ENCODE measurements at regions not wholly inside any gene's neighbourhood (a gene's known extent, or its start where the extent isn't known, plus 50 kb on each side); places are given as distances from the start of the nearest gene placed in this dataset.

GRCh38 chrX:40171513-40172400 is 74.0 kb upstream of the BCOR start:
- POLR2A ChIA-PET = interaction anchor here (0.6 to 6.1 kb wide), 5 partner anchors 11 to 75 kb away, joined by 3 to 102 read pairs (median 6); partner anchors contain the start of gene BCOR
- DNase-seq (peak; percentile 71), ATAC-seq (ENCODE audit: low read depth) (no peak)
- peaks cover 53% of the 10 kb centered on the region for H3K4me1 Mint-ChIP-seq
- peak overlapping the region; percentile 97 to 99 for H3K27ac ChIP-seq (ENCODE audit: low read length in 2 of 2)
- intact Hi-C loops (cut with micrococcal nuclease) = loop anchor here (5.0 to 10.0 kb wide), 3 partner anchors 314 to 1367 kb away; partner anchors contain the start of genes MED14 and MID1IP1
- peak overlapping the region; percentile 87 for H3K4me3 Mint-ChIP-seq
- H3K27me3 ChIP-seq (replicated peaks in 1 of 4; ENCODE audit: control extremely low read depth in 1 of 4, control insufficient read depth in 3 of 4, insufficient read depth in 4 of 4, low read length in 3 of 4) = no peaks in the 10 kb centered on the region
- peak overlapping the region; percentile 75 for H3K9ac ChIP-seq (ENCODE audit: low read length)
- no peaks in the 10 kb centered on the region for H4K20me1 ChIP-seq (ENCODE audit: control insufficient read depth, insufficient read depth, low read length, poor library complexity, severe bottlenecking)
- TF ChIP-seq EZH2 (IDR thresholded peaks at IDR 0.05; ENCODE audit: borderline replicate concordance, insufficient read depth, low read depth, low read length, poor library complexity, severe bottlenecking) = no peak
- peaks cover 37 to 64% of the 10 kb centered on the region in 2 donors for H3K4me1 ChIP-seq (ENCODE audit: control insufficient read depth in 2 of 2, insufficient read depth in 2 of 2, low read length in 2 of 2)
- H3K9me3 Mint-ChIP-seq (ENCODE audit: insufficient read depth) = no peaks in the 10 kb centered on the region
- no peaks in the 10 kb centered on the region for H3K79me2 ChIP-seq (ENCODE audit: control insufficient read depth, insufficient read depth, low read length)
- CTCF ChIA-PET = interaction anchor here (5.8 kb wide), 1 partner anchor 73 kb away, joined by 50 read pairs; the partner anchor contains the start of gene BCOR
- WGBS (ENCODE audit: insufficient coverage) = under 1% methylated on average over 53 of the region's 73 CpGs
- H2AFZ ChIP-seq (ENCODE audit: insufficient read depth, low read depth, low read length, poor library complexity, severe bottlenecking) = peak overlapping the region; percentile 69
- H3K36me3 ChIP-seq (replicated peaks in 1 of 2; ENCODE audit: control extremely low read depth in 1 of 2, control insufficient read depth in 1 of 2, extremely low read depth in 1 of 2, insufficient read depth in 2 of 2, low read length in 1 of 2) = no peaks in the 10 kb centered on the region
- peak overlapping the region; percentile 21 to 68 (median 62) for H3K4me3 ChIP-seq (ENCODE audit: control extremely low read depth in 1 of 5, extremely low read depth in 1 of 5, insufficient read depth in 1 of 5, low read depth in 2 of 5, low read length in 4 of 5)
- no peaks in the 10 kb centered on the region for H3K9me3 ChIP-seq (ENCODE audit: control extremely low read depth in 1 of 3, control insufficient read depth in 2 of 3, insufficient read depth in 1 of 3, low read length in 2 of 3)
- H3K27ac Mint-ChIP-seq = peak overlapping the region; percentile 100
- H3K27me3 Mint-ChIP-seq = no peaks in the 10 kb centered on the region
- H3K4me2 ChIP-seq (replicated peaks; ENCODE audit: low read depth, low read length, poor library complexity, severe bottlenecking) = peak overlapping the region; percentile 84

DNA sequence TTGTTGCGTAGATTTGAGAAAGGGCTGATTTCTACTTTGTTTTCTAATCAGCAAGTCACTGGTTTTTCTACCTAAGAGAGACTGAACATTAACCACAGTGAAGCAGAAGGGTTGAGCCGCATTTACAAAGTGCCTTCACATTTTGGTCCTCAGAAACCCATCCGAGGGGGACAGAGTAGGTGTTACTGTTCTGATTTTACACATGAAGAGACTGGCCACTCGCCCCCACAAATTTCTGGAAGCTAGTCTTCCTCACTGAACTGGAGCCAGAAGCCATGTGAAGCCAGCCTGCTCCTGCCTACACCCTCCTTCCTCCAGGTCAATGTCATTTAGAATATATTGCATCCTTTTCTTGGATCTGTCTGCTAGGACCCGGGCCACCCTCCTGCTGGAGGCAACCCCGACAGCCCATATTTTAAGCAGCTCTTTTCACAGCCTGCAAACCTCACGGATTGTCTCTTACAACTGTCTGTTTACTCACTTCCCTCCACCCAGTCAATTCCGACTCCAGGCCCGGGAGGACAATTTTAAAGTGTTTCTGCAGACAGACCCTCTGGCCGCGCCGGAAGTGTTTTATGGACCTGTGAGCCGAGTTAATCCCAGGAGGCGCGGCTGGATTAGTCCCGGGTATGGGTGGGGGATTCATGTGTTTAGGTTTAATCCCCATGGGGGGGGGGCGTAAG is 73.2 kb upstream of the BCOR start:
- Histone ChIP-seq H3K27ac (ENCODE audit: low read length in 2 of 2) (peak overlapping the region; percentile 97 to 99), H3K27me3 (replicated peaks in 1 of 4; ENCODE audit: control extremely low read depth in 1 of 4, control insufficient read depth in 3 of 4, insufficient read depth in 4 of 4, low read length in 3 of 4) (no peaks in the 10 kb centered on the region), H3K4me1 (ENCODE audit: control insufficient read depth in 2 of 2, insufficient read depth in 2 of 2, low read length in 2 of 2) (peaks cover 44 to 72% of the 10 kb centered on the region in 2 donors), H4K20me1 (ENCODE audit: control insufficient read depth, insufficient read depth, low read length, poor library complexity, severe bottlenecking) (no peaks in the 10 kb centered on the region), H3K4me3 (ENCODE audit: control extremely low read depth in 1 of 5, extremely low read depth in 1 of 5, insufficient read depth in 1 of 5, low read depth in 2 of 5, low read length in 4 of 5) (peak overlapping the region in 4 of 5 experiments; percentile 60 to 68 (median 64)), H3K4me2 (replicated peaks; ENCODE audit: low read depth, low read length, poor library complexity, severe bottlenecking) (peak overlapping the region; percentile 84), H3K9ac (ENCODE audit: low read length) (peak overlapping the region; percentile 75), H3K36me3 (replicated peaks in 1 of 2; ENCODE audit: control extremely low read depth in 1 of 2, control insufficient read depth in 1 of 2, extremely low read depth in 1 of 2, insufficient read depth in 2 of 2, low read length in 1 of 2) (no peaks in the 10 kb centered on the region), H3K9me3 (ENCODE audit: control extremely low read depth in 1 of 3, control insufficient read depth in 2 of 3, insufficient read depth in 1 of 3, low read length in 2 of 3) (no peaks in the 10 kb centered on the region), H3K79me2 (ENCODE audit: control insufficient read depth, insufficient read depth, low read length) (no peaks in the 10 kb centered on the region), H2AFZ (ENCODE audit: insufficient read depth, low read depth, low read length, poor library complexity, severe bottlenecking) (peak overlapping the region; percentile 69)
- H3K27ac Mint-ChIP-seq = peak overlapping the region; percentile 100
- peaks cover 61% of the 10 kb centered on the region for H3K4me1 Mint-ChIP-seq
- TF ChIP-seq EZH2 (IDR thresholded peaks at IDR 0.05; ENCODE audit: borderline replicate concordance, insufficient read depth, low read depth, low read length, poor library complexity, severe bottlenecking) = no peak
- no peak for TF ChIP-seq CTCF (IDR thresholded peaks at IDR 0.05)
- H3K9me3 Mint-ChIP-seq (ENCODE audit: insufficient read depth) = no peaks in the 10 kb centered on the region
- DNase-seq (peak; percentile 44), ATAC-seq (ENCODE audit: low read depth) (no peak)
- H3K4me3 Mint-ChIP-seq = peak overlapping the region; percentile 87
- 0% methylated on average over 2 of the region's 17 CpGs for WGBS (ENCODE audit: insufficient coverage)
- intact Hi-C loops (cut with micrococcal nuclease) = loop anchor here (1.0 to 10.0 kb wide), 4 partner anchors 18 to 1366 kb away; partner anchors contain the start of genes MED14 and MID1IP1
- H3K27me3 Mint-ChIP-seq = no peaks in the 10 kb centered on the region
- POLR2A ChIA-PET = interaction anchor here (0.6 to 6.1 kb wide), 5 partner anchors 10 to 74 kb away, joined by 3 to 102 read pairs (median 6); partner anchors contain the start of gene BCOR
- CTCF ChIA-PET = interaction anchor here (1.5 to 5.8 kb wide), 4 partner anchors 17 to 440 kb away, joined by 5 to 50 read pairs (median 16); partner anchors contain the start of gene BCOR
